Fibroblast of pulmonary artery (primary cell): ENCODE measurements at regions not wholly inside any gene's neighbourhood (a gene's known extent, or its start where the extent isn't known, plus 50 kb on each side); places are given as distances from the start of the nearest gene placed in this dataset.

Source experiments
- DNase-seq: peaks from one replicate; pipeline ENCODE4 v3.0.0-alpha.2; 2010; ENCODE audit warnings: low read depth
- H3K4me3 ChIP-seq: replicated peaks from 2 replicates; pipeline ENCODE4 v1.5.1; 2011; ENCODE audit warnings: low read depth, mild to moderate bottlenecking, control low read depth, low read length, moderate library complexity
- CTCF ChIP-seq: IDR thresholded peaks from 2 replicates; pipeline ENCODE4 v1.5.1; 2011; ENCODE audit warnings: mild to moderate bottlenecking, control low read depth, low read length, inconsistent platforms; ENCODE audit errors: missing control alignments

DNA sequence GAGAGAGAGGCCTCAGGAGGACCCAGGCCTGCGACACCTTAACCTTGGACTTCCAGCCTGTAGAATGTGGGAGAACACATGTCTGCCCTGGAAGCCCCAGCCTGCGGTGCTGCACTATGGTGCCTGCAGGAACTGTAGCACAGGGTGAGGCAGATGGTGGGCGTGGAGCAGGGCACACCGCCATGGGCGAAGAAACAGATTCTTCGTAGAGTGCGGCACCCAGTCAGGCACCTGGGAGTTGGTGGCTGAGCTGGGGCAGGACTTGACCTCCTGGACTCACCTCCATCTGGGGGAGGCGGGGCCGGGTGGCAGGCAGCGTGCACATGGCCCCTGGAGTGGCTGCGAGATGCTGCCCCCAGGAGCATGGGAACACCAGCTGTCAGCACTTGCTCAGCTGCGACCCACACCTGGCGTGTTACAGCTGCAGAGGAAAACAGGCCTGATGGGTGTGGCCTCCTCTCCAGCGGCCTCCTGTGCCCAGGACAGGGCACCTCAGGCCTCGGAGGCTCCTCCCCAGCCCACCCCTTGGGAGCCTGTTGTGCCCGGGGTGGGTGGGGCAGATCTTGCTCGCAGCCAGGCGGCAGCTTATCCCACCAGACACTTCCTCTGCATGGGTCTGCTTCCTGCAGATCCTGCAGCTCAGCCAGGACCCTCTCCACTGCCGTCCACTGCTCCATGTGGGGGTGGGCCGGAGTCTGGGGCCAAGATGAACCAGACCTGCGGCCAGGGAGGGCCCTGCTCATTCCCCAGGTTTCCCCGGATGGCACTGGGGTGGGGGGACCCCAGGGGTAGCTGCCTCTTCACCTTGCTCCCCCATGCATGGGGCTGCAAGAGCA, 80.4 kb downstream of the MYEOV start:
- no peak for TF ChIP-seq CTCF
- no peak for DNase-seq

DNA sequence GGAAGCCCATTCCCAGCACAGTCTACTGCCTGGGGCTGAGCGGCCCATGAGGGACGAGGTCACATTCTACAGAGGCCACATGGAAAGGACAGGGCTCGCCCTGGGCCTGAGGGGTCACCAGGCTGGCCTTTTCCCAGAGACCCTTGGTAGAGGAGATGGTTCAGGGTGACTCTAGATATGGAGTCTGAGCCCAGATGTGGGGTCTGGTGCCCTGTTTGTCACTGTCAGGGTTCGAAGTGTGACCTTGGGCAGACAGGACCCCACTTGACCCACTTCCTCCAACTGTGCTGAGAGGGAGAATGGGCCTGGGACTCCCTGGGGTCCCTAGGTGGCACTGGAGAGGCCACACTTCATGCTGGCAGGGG, 81.0 kb downstream of the MYEOV start:
- no peak for DNase-seq
- TF ChIP-seq CTCF: no peak
- no peak overlapping the region for H3K4me3 ChIP-seq

More for the DNA sequence above, 80.4 kb downstream of the MYEOV start:
- H3K4me3 ChIP-seq: no peak overlapping the region

- DNase-seq: no peak
- H3K4me3 ChIP-seq: no peak overlapping the region
- TF ChIP-seq CTCF: no peak
Observed at GRCh38 chr11:69375316-69376154, 81.6 kb downstream of the MYEOV start.

GRCh38 chr11:69376155-69377028, 82.4 kb downstream of the MYEOV start:
- TF ChIP-seq CTCF: no peak
- DNase-seq: no peak
- no peak overlapping the region for H3K4me3 ChIP-seq

- no peak for TF ChIP-seq CTCF
- H3K4me3 ChIP-seq: no peak overlapping the region
- no peak for DNase-seq
Observed at GRCh38 chr11:69377029-69377952, 83.3 kb downstream of the MYEOV start.

DNA sequence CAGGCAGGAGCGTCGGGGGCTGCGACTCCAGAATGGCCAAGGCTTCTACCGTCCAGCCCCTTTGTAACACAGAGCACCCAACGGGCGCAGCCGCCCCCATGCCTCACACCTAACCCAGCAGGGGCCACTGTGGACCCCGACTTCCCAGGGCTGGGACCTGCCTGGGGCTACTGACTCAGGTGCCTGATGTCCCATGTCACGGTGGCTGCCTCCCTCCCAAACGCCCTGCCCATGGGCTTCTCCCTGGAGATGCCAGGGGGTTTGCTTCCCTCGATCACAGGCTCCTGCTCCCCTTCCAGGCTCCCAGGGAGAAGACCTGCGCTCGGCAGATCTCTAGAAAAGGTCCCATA, 84.0 kb downstream of the MYEOV start:
- H3K4me3 ChIP-seq: no peak overlapping the region
- TF ChIP-seq CTCF: no peak
- no peak for DNase-seq
